Parathyroid adenoma (tissue), 2 donors: ENCODE measurements at regions not wholly inside any gene's neighbourhood (a gene's known extent, or its start where the extent isn't known, plus 50 kb on each side); places are given as distances from the start of the nearest gene placed in this dataset.
"Not testable (repeated sequence)": the region's sequence is repeated elsewhere in the genome, so short reads cannot be mapped to it uniquely, and the experiment has no call there.

Source experiments
- H2AFZ ChIP-seq: fragments of 300-600 bp; sonication (generic); one replicate; pipeline ENCODE4 v1.7.0; 2017; ENCODE audit warnings: antibody characterized with exemption, mild to moderate bottlenecking
- H3K27ac ChIP-seq: fragments of 300-600 bp; sonication (generic); one replicate; pipeline ENCODE4 v1.7.0; 2017
- H3K27me3 ChIP-seq: fragments of 300-600 bp; sonication (generic); one replicate; pipeline ENCODE4 v1.7.0; 2017; ENCODE audit warnings: low read length; ENCODE audit not compliant: control insufficient read depth, insufficient read depth
- H3K36me3 ChIP-seq: fragments of 300-600 bp; sonication (generic); one replicate; pipeline ENCODE4 v1.7.0; 2017; ENCODE audit warnings: low read length; ENCODE audit not compliant: control insufficient read depth, insufficient read depth
- H3K4me1 ChIP-seq: fragments of 300-600 bp; sonication (generic); one replicate; pipeline ENCODE4 v1.7.0; 2017; ENCODE audit warnings: control low read depth
- H3K4me2 ChIP-seq: fragments of 300-600 bp; sonication (generic); one replicate; pipeline ENCODE4 v1.7.0; 2017; ENCODE audit warnings: low read length
- H3K4me3 ChIP-seq: fragments of 300-600 bp; sonication (generic); one replicate; pipeline ENCODE4 v1.7.0; 2017; ENCODE audit warnings: low read depth, low read length
- H3K79me2 ChIP-seq: fragments of 300-600 bp; sonication (generic); one replicate; pipeline ENCODE4 v1.7.0; 2017; ENCODE audit warnings: control low read depth
- H3K9ac ChIP-seq: fragments of 300-600 bp; sonication (generic); one replicate; pipeline ENCODE4 v1.7.0; 2017; ENCODE audit warnings: mild to moderate bottlenecking
- H3K9me3 ChIP-seq: fragments of 300-600 bp; sonication (generic); one replicate; pipeline ENCODE4 v1.7.0; 2017; ENCODE audit warnings: low read length; ENCODE audit not compliant: control insufficient read depth
- TF ChIP-seq, protein P1 (sequence below): fragments of 300-600 bp; sonication (generic); IDR thresholded peaks from one replicate; pipeline ENCODE4 v1.7.0; 2017; ENCODE audit warnings: antibody characterized with exemption, mild to moderate bottlenecking
- donor health status: primary hyperparathyroidism.

- Histone ChIP-seq H3K27ac (no peak overlapping the region), H3K79me2 (no peaks in the 10 kb centered on the region)
- TF ChIP-seq, protein P1, sequence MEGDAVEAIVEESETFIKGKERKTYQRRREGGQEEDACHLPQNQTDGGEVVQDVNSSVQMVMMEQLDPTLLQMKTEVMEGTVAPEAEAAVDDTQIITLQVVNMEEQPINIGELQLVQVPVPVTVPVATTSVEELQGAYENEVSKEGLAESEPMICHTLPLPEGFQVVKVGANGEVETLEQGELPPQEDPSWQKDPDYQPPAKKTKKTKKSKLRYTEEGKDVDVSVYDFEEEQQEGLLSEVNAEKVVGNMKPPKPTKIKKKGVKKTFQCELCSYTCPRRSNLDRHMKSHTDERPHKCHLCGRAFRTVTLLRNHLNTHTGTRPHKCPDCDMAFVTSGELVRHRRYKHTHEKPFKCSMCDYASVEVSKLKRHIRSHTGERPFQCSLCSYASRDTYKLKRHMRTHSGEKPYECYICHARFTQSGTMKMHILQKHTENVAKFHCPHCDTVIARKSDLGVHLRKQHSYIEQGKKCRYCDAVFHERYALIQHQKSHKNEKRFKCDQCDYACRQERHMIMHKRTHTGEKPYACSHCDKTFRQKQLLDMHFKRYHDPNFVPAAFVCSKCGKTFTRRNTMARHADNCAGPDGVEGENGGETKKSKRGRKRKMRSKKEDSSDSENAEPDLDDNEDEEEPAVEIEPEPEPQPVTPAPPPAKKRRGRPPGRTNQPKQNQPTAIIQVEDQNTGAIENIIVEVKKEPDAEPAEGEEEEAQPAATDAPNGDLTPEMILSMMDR = no peak
Measured at GRCh38 chr3:197420115-197420514, 121.7 kb upstream of the DLG1 start.

DNA sequence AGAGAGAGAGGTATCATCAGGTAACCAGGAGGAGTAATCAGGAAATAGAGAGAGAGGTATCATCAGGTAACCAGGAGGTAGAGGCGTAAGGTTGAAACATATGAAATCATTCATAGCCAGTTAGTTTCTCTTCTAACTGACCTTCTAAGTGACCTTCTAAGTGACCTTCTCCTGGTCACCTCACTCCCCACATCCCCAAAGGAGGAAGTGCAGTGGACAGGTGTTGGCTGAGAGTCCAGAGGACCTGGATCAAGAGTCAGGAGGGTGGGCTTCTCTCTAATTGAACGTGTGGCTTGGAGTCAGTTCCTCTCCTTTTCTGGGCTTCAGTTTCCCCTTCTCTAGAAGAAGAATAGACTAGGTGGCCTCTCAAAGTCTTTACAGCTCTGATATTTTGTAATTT is 121.3 kb upstream of the DLG1 start:
- H3K4me3 ChIP-seq = no peak overlapping the region
- H2AFZ ChIP-seq = no peak overlapping the region
- H3K27ac ChIP-seq = no peak overlapping the region
- no peaks in the 10 kb centered on the region for H3K27me3 ChIP-seq
- H3K36me3 ChIP-seq = no peaks in the 10 kb centered on the region
- H3K9ac ChIP-seq = no peak overlapping the region
- no peak overlapping the region for H3K4me2 ChIP-seq
- no peaks in the 10 kb centered on the region for H3K4me1 ChIP-seq
- TF ChIP-seq, protein P1 = no peak
- no peaks in the 10 kb centered on the region for H3K79me2 ChIP-seq
- no peaks in the 10 kb centered on the region for H3K9me3 ChIP-seq

More at GRCh38 chr3:197420115-197420514, 121.7 kb upstream of the DLG1 start:
- Histone ChIP-seq H3K27me3 (no peaks in the 10 kb centered on the region), H3K4me1 (no peaks in the 10 kb centered on the region), H3K9ac (no peak overlapping the region), H3K36me3 (no peaks in the 10 kb centered on the region), H2AFZ (no peak overlapping the region), H3K9me3 (no peaks in the 10 kb centered on the region), H3K4me2 (no peak overlapping the region), H3K4me3 (no peak overlapping the region)

DNA sequence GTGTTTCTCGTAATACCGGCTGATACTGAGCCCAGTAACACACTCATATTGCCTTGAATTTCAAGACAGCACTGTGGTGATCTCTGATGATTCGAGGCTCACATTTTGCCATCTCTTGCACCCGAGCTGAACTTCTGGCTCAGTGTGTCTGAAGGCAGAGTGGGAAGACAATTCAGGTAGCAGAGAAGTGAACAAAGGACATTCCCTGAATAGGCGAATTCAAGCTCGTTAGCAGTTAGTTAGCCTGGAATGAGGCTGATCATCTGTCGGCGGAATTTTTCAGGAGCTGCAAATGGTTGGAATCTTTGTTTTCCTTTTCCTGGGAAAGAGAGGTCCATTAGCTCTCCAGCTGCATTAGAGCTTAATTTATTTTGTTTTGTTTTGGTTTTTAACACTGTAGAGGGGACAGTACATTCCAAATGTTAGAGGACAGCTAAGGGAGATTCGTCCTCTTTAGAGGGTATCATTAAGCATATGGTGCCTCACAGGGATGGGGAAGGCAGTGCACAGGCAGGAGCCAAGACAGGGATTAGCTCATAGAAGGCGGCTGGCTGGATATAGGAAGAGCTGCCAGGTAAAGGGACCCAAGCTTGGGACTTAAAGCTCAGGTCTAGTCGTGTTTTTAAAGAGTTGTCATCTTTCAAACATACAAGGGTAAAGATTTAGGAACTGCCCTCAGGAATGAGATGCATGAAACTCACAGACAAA is 119.7 kb upstream of the DLG1 start:
- Histone ChIP-seq H3K27ac (no peak overlapping the region), H3K9me3 (no peaks in the 10 kb centered on the region), H2AFZ (no peak overlapping the region), H3K4me3 (no peak overlapping the region), H3K79me2 (no peaks in the 10 kb centered on the region), H3K9ac (no peak overlapping the region), H3K4me1 (no peaks in the 10 kb centered on the region), H3K36me3 (no peaks in the 10 kb centered on the region), H3K4me2 (no peak overlapping the region), H3K27me3 (no peaks in the 10 kb centered on the region)
- TF ChIP-seq, protein P1 = no peak

DNA sequence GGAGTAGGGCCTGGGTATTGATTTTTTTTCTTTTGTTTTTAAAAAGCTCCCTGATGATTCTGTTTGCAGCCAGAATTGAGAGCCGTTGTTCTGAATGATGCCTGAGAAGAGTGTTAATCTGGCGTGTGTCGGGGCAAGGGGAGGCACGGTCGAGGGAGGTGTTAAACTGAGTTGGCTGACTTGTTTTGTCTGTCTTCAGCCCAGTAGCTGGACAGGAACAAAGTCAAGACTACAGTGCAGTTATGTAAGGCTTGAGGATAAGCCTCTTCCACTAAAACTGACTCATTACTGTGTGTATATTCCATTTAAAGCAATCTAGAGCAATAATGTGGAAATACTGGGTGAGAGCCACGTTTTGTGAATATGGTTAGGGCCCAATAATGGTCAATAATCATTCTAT is 119.0 kb upstream of the DLG1 start:
- Histone ChIP-seq H3K4me3 (no peak overlapping the region), H3K4me1 (no peaks in the 10 kb centered on the region), H3K36me3 (no peaks in the 10 kb centered on the region), H3K79me2 (no peaks in the 10 kb centered on the region), H2AFZ (no peak overlapping the region), H3K27ac (no peak overlapping the region), H3K4me2 (no peak overlapping the region), H3K9ac (no peak overlapping the region), H3K27me3 (no peaks in the 10 kb centered on the region), H3K9me3 (no peaks in the 10 kb centered on the region)
- TF ChIP-seq, protein P1 = no peak

DNA sequence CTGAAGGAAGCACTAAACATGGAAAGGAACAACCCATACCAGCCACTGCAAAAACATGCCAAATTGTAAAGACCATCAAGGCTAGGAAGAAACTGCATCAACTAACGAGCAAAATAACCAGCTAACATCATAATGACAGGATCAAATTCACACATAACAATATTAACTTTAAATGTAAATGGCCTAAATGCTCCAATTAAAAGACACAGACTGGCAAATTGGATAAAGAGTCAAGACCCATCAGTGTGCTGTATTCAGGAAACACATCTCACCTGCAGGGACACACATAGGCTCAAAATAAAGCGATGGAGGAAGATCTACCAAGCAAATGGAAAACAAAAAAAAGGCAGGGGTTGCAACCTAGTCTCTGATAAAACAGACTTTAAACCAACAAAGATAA is 113.5 kb upstream of the DLG1 start:
- H3K4me1 ChIP-seq, H3K36me3 ChIP-seq, H3K79me2 ChIP-seq, H3K9ac ChIP-seq, H3K4me3 ChIP-seq, H3K9me3 ChIP-seq, H3K27me3 ChIP-seq, H2AFZ ChIP-seq, H3K27ac ChIP-seq, H3K4me2 ChIP-seq: not testable (repeated sequence)

- H3K27me3 ChIP-seq, H3K9ac ChIP-seq, H3K4me1 ChIP-seq, H3K79me2 ChIP-seq, H3K27ac ChIP-seq, H3K4me3 ChIP-seq, H3K9me3 ChIP-seq, H3K36me3 ChIP-seq, H2AFZ ChIP-seq, H3K4me2 ChIP-seq: not testable (repeated sequence)
Measured at GRCh38 chr3:197410170-197410569, 111.8 kb upstream of the DLG1 start.
